IMR-90 (cell line): ENCODE measurements at regions not wholly inside any gene's neighbourhood (a gene's known extent, or its start where the extent isn't known, plus 50 kb on each side); places are given as distances from the start of the nearest gene placed in this dataset.

Experiments used
- MAFK ChIP-seq: IDR thresholded peaks from 2 replicates; pipeline ENCODE4 v1.6.1; 2012; ENCODE audit warnings: low read depth, low read length, improper control_type of control experiment
- MXI1 ChIP-seq: IDR thresholded peaks from 2 replicates; pipeline ENCODE4 v1.6.1; 2012; ENCODE audit warnings: low read depth, mild to moderate bottlenecking, low read length, moderate library complexity, borderline replicate concordance
- POLR2A ChIP-seq: IDR thresholded peaks from 2 replicates; pipeline ENCODE4 v1.6.1; 2012; ENCODE audit warnings: mild to moderate bottlenecking, low read depth, low read length
- TF ChIP-seq, protein P1 (sequence below): conservative IDR thresholded peaks from 2 replicates; pipeline ENCODE4 v1.5.1; 2012; ENCODE audit warnings: mild to moderate bottlenecking, low read depth, low read length, improper control_type of control experiment

DNA sequence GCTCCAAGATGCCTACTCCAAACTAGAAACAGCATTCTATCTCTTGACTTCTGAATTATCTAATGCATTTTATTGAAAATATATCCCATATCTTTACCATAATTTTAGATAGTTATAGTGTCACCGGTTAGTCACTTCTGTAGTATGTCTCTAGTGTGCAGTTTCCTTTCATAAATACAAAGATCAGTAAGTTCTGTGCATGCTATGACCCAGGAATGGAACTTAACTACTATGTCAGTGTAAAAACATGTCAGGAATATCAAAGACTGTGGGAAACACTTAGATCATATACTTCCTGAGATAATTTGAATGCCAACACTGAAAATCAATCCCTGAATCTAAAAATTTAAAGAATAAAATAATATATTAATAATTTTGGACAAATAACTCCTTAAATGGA, 237.6 kb downstream of the ATXN7L3B start:
- TF ChIP-seq, protein P1, sequence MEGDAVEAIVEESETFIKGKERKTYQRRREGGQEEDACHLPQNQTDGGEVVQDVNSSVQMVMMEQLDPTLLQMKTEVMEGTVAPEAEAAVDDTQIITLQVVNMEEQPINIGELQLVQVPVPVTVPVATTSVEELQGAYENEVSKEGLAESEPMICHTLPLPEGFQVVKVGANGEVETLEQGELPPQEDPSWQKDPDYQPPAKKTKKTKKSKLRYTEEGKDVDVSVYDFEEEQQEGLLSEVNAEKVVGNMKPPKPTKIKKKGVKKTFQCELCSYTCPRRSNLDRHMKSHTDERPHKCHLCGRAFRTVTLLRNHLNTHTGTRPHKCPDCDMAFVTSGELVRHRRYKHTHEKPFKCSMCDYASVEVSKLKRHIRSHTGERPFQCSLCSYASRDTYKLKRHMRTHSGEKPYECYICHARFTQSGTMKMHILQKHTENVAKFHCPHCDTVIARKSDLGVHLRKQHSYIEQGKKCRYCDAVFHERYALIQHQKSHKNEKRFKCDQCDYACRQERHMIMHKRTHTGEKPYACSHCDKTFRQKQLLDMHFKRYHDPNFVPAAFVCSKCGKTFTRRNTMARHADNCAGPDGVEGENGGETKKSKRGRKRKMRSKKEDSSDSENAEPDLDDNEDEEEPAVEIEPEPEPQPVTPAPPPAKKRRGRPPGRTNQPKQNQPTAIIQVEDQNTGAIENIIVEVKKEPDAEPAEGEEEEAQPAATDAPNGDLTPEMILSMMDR, result no peak
- TF ChIP-seq MXI1, result no peak
- no peak for TF ChIP-seq MAFK
- TF ChIP-seq POLR2A, result no peak
